ENCODE measurements at regions not wholly inside any gene's neighbourhood (a gene's known extent, or its start where the extent isn't known, plus 50 kb on each side); places are given as distances from the start of the nearest gene placed in this dataset.

- no peaks in the 10 kb centered on the region for H3K36me3 ChIP-seq (ENCODE audit: low read depth)
- no peaks in the 10 kb centered on the region for H3K9me2 ChIP-seq (ENCODE audit: insufficient read depth)
- intact Hi-C loops (cut with micrococcal nuclease; ENCODE audit: unreplicated experiment), result no loop called here
- BruUV-seq (replicated peaks), result no TSS peak
- ChIA-PET POLR2A (ENCODE audit: unreplicated experiment) (no interaction called here), CTCF (no interaction called here)
- no peak overlapping the region for H2AFZ ChIP-seq
- no peak for DNase-seq
- H3F3A ChIP-seq (ENCODE audit: insufficient read depth, low read depth), result no peaks in the 10 kb centered on the region
- H3K4me3 ChIP-seq, result no peak overlapping the region
- H3K4me1 ChIP-seq (replicated peaks; ENCODE audit: insufficient read depth), result peaks cover 3% of the 10 kb centered on the region
- H3K27me3 ChIP-seq (ENCODE audit: insufficient read depth, low read depth), result peaks cover 75% of the 10 kb centered on the region
- no peak overlapping the region for H3K27ac ChIP-seq
- H3K4me2 ChIP-seq, result no peak overlapping the region
- peaks cover 6% of the 10 kb centered on the region; the same call in 1 of the 2 replicates for H3K9me3 ChIP-seq (ENCODE audit: insufficient read depth, low read depth)
- TF ChIP-seq EZH2 (IDR thresholded peaks at IDR 0.05; ENCODE audit: low read depth) (no peak), CTCF (conservative IDR thresholded peaks at IDR 0.05) (no peak)
- H3K79me2 ChIP-seq (ENCODE audit: low read depth), result no peaks in the 10 kb centered on the region
- H4K20me1 ChIP-seq (ENCODE audit: insufficient read depth), result no peaks in the 10 kb centered on the region
Observed at GRCh38 chr1:229204921-229205777, 65.8 kb upstream of the RAB4A start.

- Histone ChIP-seq H3K27ac (no peak overlapping the region), H3F3A (ENCODE audit: insufficient read depth, low read depth) (no peaks in the 10 kb centered on the region), H3K4me2 (no peak overlapping the region), H4K20me1 (ENCODE audit: insufficient read depth) (no peaks in the 10 kb centered on the region), H2AFZ (no peak overlapping the region), H3K9me3 (ENCODE audit: insufficient read depth, low read depth) (peaks cover 6% of the 10 kb centered on the region; the same call in 1 of the 2 replicates), H3K4me1 (replicated peaks; ENCODE audit: insufficient read depth) (no peaks in the 10 kb centered on the region), H3K4me3 (no peak overlapping the region), H3K36me3 (ENCODE audit: low read depth) (no peaks in the 10 kb centered on the region), H3K27me3 (ENCODE audit: insufficient read depth, low read depth) (peaks cover 73% of the 10 kb centered on the region), H3K79me2 (ENCODE audit: low read depth) (no peaks in the 10 kb centered on the region), H3K9me2 (ENCODE audit: insufficient read depth) (no peaks in the 10 kb centered on the region)
- BruUV-seq (replicated peaks), result no TSS peak
- TF ChIP-seq EZH2 (IDR thresholded peaks at IDR 0.05; ENCODE audit: low read depth), result no peak
- TF ChIP-seq CTCF (conservative IDR thresholded peaks at IDR 0.05), result no peak
- DNase-seq, result no peak
- CTCF ChIA-PET, result no interaction called here
- POLR2A ChIA-PET (ENCODE audit: unreplicated experiment), result no interaction called here
- intact Hi-C loops (cut with micrococcal nuclease; ENCODE audit: unreplicated experiment), result no loop called here
Observed at GRCh38 chr1:229205854-229206253, 65.1 kb upstream of the RAB4A start.

- intact Hi-C loops (cut with micrococcal nuclease; ENCODE audit: unreplicated experiment), result no loop called here
- no peaks in the 10 kb centered on the region for H3K4me1 ChIP-seq (replicated peaks; ENCODE audit: insufficient read depth)
- no peak overlapping the region for H3K27ac ChIP-seq
- H3K4me3 ChIP-seq, result no peak overlapping the region
- CTCF ChIA-PET, result no interaction called here
- POLR2A ChIA-PET (ENCODE audit: unreplicated experiment), result no interaction called here
- H3K9me3 ChIP-seq (ENCODE audit: insufficient read depth, low read depth), result peaks cover 6% of the 10 kb centered on the region; the same call in 1 of the 2 replicates
- DNase-seq, result no peak
- no peak overlapping the region for H2AFZ ChIP-seq
- peaks cover 61% of the 10 kb centered on the region for H3K27me3 ChIP-seq (ENCODE audit: insufficient read depth, low read depth)
- BruUV-seq (replicated peaks), result no TSS peak
- TF ChIP-seq CTCF (conservative IDR thresholded peaks at IDR 0.05), result no peak
- no peak for TF ChIP-seq EZH2 (IDR thresholded peaks at IDR 0.05; ENCODE audit: low read depth)
- H4K20me1 ChIP-seq (ENCODE audit: insufficient read depth), result no peaks in the 10 kb centered on the region
- no peaks in the 10 kb centered on the region for H3K9me2 ChIP-seq (ENCODE audit: insufficient read depth)
- no peaks in the 10 kb centered on the region for H3K36me3 ChIP-seq (ENCODE audit: low read depth)
- no peaks in the 10 kb centered on the region for H3F3A ChIP-seq (ENCODE audit: insufficient read depth, low read depth)
- no peaks in the 10 kb centered on the region for H3K79me2 ChIP-seq (ENCODE audit: low read depth)
- H3K4me2 ChIP-seq, result no peak overlapping the region
Observed at GRCh38 chr1:229207916-229208315, 63.0 kb upstream of the RAB4A start.

Measured in PC-9 (cell line).